ENCODE measurements at regions not wholly inside any gene's neighbourhood (a gene's known extent, or its start where the extent isn't known, plus 50 kb on each side); places are given as distances from the start of the nearest gene placed in this dataset.

DNA sequence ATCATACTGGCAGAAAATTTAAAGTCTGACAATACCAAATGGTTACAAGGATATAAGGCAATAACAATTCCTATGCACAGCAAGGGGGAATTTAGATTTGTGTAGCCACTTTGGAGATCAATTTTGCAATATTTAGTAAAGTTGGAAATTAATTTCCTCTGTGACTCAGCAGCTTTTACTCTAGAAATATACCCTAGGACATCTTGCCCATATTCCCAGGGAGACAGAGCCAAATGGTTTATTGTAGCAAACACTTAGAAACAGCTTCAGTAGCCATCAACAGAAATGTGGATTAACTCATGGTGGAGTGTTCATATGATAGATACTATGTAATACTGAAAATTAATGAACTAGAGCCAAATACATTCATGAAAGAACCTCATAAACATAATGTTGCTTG is 104.6 kb downstream of the BACH1 start:
- Histone ChIP-seq H3K4ac (ENCODE audit: low read depth, low read length) (no peak overlapping the region), H2BK20ac (ENCODE audit: low read depth, low read length) (no peak overlapping the region), H3K27ac (ENCODE audit: insufficient read depth, low read length) (no peak overlapping the region), H3K4me3 (ENCODE audit: insufficient read depth, low read depth, low read length) (no peak overlapping the region), H3K9me1 (ENCODE audit: insufficient read depth, low read length) (no peaks in the 10 kb centered on the region), H3K27me3 (ENCODE audit: control insufficient read depth, insufficient read depth, low read length) (no peaks in the 10 kb centered on the region), H3K56ac (ENCODE audit: extremely low read depth, insufficient read depth, low read length) (no peak overlapping the region), H3K4me1 (ENCODE audit: control insufficient read depth, insufficient read depth, low read length) (no peaks in the 10 kb centered on the region), H3K14ac (replicated peaks; ENCODE audit: low read depth, low read length) (no peak overlapping the region), H2BK15ac (ENCODE audit: low read depth, low read length) (no peak overlapping the region), H4K5ac (ENCODE audit: low read depth, low read length) (no peak overlapping the region), H4K8ac (ENCODE audit: low read depth in 2 of 2, low read length in 2 of 2) (no peak overlapping the region), H3K23ac (ENCODE audit: low read depth, low read length) (no peak overlapping the region), H3K9me3 (ENCODE audit: control insufficient read depth, insufficient read depth, low read length) (peaks cover 2% of the 10 kb centered on the region; the same call in 1 of the 2 replicates), H3K18ac (ENCODE audit: low read depth, low read length) (no peak overlapping the region; the same call in 1 of the 2 replicates), H4K20me1 (ENCODE audit: insufficient read depth, low read length) (no peaks in the 10 kb centered on the region), H2AK9ac (replicated peaks; ENCODE audit: low read depth, low read length, poor library complexity) (no peak overlapping the region), H3K9ac (ENCODE audit: low read depth, low read length) (no peak overlapping the region), H2AK5ac (ENCODE audit: low read depth, low read length) (no peak overlapping the region), H4K91ac (ENCODE audit: insufficient read depth, low read depth, low read length) (no peak overlapping the region), H3K4me2 (ENCODE audit: low read depth, low read length) (no peak overlapping the region), H2BK120ac (ENCODE audit: low read depth, low read length) (no peak overlapping the region), H2BK5ac (ENCODE audit: low read depth, low read length, poor library complexity, severe bottlenecking) (peak overlapping the region; percentile 24), H3K36me3 (ENCODE audit: control insufficient read depth, insufficient read depth, low read length) (no peaks in the 10 kb centered on the region), H2AFZ (replicated peaks; ENCODE audit: low read length, poor library complexity) (no peak overlapping the region), H3K79me1 (ENCODE audit: low read depth in 1 of 2, low read length in 2 of 2) (0 out of 4 replicates have a peak, but pooled peaks cover 0 to 4% of the 10 kb centered on the region in 2 experiments)
- in situ Hi-C loops (cut with MboI; ENCODE audit: low sequenced_read_pairs) (no loop called here), dilution Hi-C loops (cut with HindIII; ENCODE audit: low sequenced_read_pairs, unreplicated experiment) (no loop called here), intact Hi-C loops (cut with micrococcal nuclease) (no loop called here)
- DNase-seq (peak; percentile 11), ATAC-seq (ENCODE audit: low read depth) (peak; percentile 37; the same call in 1 of the 2 replicates)
- TF ChIP-seq NFE2L2 (IDR thresholded peaks at IDR 0.05; ENCODE audit: low read depth, low read length), result peak; percentile 63; the same call in 1 of the 2 replicates
- TF ChIP-seq RCOR1 (IDR thresholded peaks at IDR 0.05; ENCODE audit: insufficient replicate concordance, low read length), result no peak
- CTCF ChIA-PET, result no interaction called here
- POLR2A ChIA-PET (ENCODE audit: unreplicated experiment), result no interaction called here
- no TSS peak for BruUV-seq (replicated peaks)
